ENCODE measurements at regions not wholly inside any gene's neighbourhood (a gene's known extent, or its start where the extent isn't known, plus 50 kb on each side); places are given as distances from the start of the nearest gene placed in this dataset.
"Not testable (repeated sequence)": the region's sequence is repeated elsewhere in the genome, so short reads cannot be mapped to it uniquely, and the experiment has no call there.

DNA sequence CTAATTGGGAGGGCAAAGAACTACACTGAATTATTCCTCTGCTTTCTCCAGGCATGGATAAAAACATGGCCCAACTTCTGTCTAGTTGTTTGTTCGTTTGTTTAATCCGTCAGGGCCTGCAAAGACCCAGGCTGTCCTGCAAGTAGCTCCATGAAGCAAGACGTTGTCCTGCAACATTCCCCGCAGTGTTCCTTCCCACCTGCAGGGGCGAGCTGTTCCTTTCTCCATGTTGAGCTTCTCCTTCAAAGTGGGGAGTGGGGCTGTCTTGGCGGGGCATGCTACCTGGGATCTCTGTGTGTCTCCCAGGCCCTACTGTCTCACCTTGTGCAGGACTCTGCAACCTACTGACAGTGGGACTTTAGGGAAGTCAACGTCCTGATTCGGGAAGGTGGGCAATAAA, 264.0 kb upstream of the SMIM21 start:
- Histone ChIP-seq H3K4me3 (no peak overlapping the region), H3K4me1 (no peaks in the 10 kb centered on the region), H3K36me3 (no peaks in the 10 kb centered on the region), H3K27ac (no peak overlapping the region), H3K27me3 (no peaks in the 10 kb centered on the region), H3K9me3 (no peaks in the 10 kb centered on the region)
- ATAC-seq (ENCODE audit: low FRiP score in 2 of 2) (no peak), DNase-seq (no peak)
- TF ChIP-seq POLR2AphosphoS5 (IDR thresholded peaks at IDR 0.05): no peak
- TF ChIP-seq, protein P1, sequence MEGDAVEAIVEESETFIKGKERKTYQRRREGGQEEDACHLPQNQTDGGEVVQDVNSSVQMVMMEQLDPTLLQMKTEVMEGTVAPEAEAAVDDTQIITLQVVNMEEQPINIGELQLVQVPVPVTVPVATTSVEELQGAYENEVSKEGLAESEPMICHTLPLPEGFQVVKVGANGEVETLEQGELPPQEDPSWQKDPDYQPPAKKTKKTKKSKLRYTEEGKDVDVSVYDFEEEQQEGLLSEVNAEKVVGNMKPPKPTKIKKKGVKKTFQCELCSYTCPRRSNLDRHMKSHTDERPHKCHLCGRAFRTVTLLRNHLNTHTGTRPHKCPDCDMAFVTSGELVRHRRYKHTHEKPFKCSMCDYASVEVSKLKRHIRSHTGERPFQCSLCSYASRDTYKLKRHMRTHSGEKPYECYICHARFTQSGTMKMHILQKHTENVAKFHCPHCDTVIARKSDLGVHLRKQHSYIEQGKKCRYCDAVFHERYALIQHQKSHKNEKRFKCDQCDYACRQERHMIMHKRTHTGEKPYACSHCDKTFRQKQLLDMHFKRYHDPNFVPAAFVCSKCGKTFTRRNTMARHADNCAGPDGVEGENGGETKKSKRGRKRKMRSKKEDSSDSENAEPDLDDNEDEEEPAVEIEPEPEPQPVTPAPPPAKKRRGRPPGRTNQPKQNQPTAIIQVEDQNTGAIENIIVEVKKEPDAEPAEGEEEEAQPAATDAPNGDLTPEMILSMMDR (IDR thresholded peaks at IDR 0.05): no peak
- no peak for TF ChIP-seq EP300 (IDR thresholded peaks at IDR 0.05)
- no peak for TF ChIP-seq POLR2A (IDR thresholded peaks at IDR 0.05)
- 85 to 87% methylated on average over 8 of the region's 8 CpGs for WGBS, 2 donors

GRCh38 chr18:75690283-75690682, 262.8 kb upstream of the SMIM21 start:
- not testable (repeated sequence) for ATAC-seq (ENCODE audit: low FRiP score in 2 of 2); H3K27me3 ChIP-seq; H3K4me3 ChIP-seq; H3K9me3 ChIP-seq; H3K4me1 ChIP-seq; H3K27ac ChIP-seq; DNase-seq; H3K36me3 ChIP-seq
- 94 to 95% methylated on average over 3 of the region's 3 CpGs for WGBS, 2 donors

- H3K27ac ChIP-seq: no peak overlapping the region
- no peak for TF ChIP-seq POLR2A (IDR thresholded peaks at IDR 0.05)
- no peak for TF ChIP-seq EP300 (IDR thresholded peaks at IDR 0.05)
- TF ChIP-seq, protein P1 (IDR thresholded peaks at IDR 0.05): no peak
- no peak for TF ChIP-seq POLR2AphosphoS5 (IDR thresholded peaks at IDR 0.05)
- H3K9me3 ChIP-seq: no peaks in the 10 kb centered on the region
- no peak overlapping the region for H3K4me3 ChIP-seq
- 77 to 84% methylated on average over 2 of the region's 2 CpGs for WGBS, 2 donors
- no peaks in the 10 kb centered on the region for H3K4me1 ChIP-seq
- ATAC-seq (ENCODE audit: low FRiP score in 2 of 2): no peak
- H3K36me3 ChIP-seq: no peaks in the 10 kb centered on the region
- no peaks in the 10 kb centered on the region for H3K27me3 ChIP-seq
- DNase-seq: no peak
Observed at GRCh38 chr18:75687626-75688025, 260.1 kb upstream of the SMIM21 start.

- Histone ChIP-seq H3K36me3 (no peaks in the 10 kb centered on the region), H3K27ac (no peak overlapping the region), H3K27me3 (no peaks in the 10 kb centered on the region), H3K4me1 (no peaks in the 10 kb centered on the region), H3K4me3 (no peak overlapping the region), H3K9me3 (no peaks in the 10 kb centered on the region)
- no peak for DNase-seq
- 89 to 93% methylated on average over 7 to 8 of the region's 8 CpGs for WGBS, 2 donors
- no peak for TF ChIP-seq POLR2AphosphoS5 (IDR thresholded peaks at IDR 0.05)
- TF ChIP-seq, protein P1 (IDR thresholded peaks at IDR 0.05): no peak
- ATAC-seq (ENCODE audit: low FRiP score in 2 of 2): no peak
Observed at GRCh38 chr18:75683426-75683825, 255.9 kb upstream of the SMIM21 start.

DNA sequence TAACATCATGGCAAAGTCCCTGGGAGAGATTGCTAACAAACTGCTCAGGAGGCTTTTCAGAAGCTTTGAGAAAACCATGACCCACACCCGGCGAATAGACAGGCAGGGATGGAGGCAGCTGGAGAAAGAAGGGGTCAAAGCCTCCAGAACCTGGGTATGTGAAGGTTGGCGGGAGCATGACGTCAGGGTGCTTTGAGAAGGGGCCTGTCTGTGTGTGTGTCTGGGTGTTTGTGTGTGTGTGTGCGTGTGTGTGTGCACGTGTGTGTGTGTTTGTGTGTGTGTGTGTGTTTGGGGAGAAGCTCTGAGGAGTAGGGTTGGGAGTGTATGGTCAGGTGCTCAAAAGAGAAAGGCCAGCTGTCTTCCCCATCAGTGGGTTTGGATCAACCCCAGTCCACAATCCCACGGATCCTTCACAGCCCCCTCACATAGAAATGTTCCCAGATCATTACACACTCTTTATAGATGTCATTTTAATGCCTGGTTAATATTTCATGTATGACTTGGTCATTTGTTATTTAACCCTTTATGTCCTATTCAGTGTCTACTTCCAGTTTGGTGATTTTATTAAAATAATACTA, 254.1 kb upstream of the SMIM21 start:
- Histone ChIP-seq H3K27me3 (no peaks in the 10 kb centered on the region), H3K36me3 (no peaks in the 10 kb centered on the region), H3K27ac (no peak overlapping the region), H3K4me1 (no peaks in the 10 kb centered on the region), H3K4me3 (no peak overlapping the region), H3K9me3 (no peaks in the 10 kb centered on the region)
- TF ChIP-seq, protein P1 (IDR thresholded peaks at IDR 0.05): no peak
- TF ChIP-seq POLR2A (IDR thresholded peaks at IDR 0.05) (no peak), EP300 (IDR thresholded peaks at IDR 0.05) (no peak), POLR2AphosphoS5 (IDR thresholded peaks at IDR 0.05) (no peak)
- WGBS, 2 donors: 86 to 91% methylated on average over 7 of the region's 7 CpGs
- ATAC-seq (ENCODE audit: low FRiP score in 2 of 2) (no peak), DNase-seq (no peak)
